COLO829 (cell line): ENCODE measurements at regions not wholly inside any gene's neighbourhood (a gene's known extent, or its start where the extent isn't known, plus 50 kb on each side); places are given as distances from the start of the nearest gene placed in this dataset.
"Not testable (repeated sequence)": the region's sequence is repeated elsewhere in the genome, so short reads cannot be mapped to it uniquely, and the experiment has no call there.

Experiments used
- DNase-seq: peaks from one replicate; pipeline ENCODE4 v3.0.0; 2012; ENCODE audit warnings: low spot score

GRCh38 chr18:30828700-30829099, 213.8 kb downstream of the DSC3 start:
- DNase-seq, result no peak

GRCh38 chr18:30819619-30820018, 222.9 kb downstream of the DSC3 start:
- DNase-seq, result no peak

- no peak for DNase-seq
Measured at GRCh38 chr18:30814446-30814845, 228.1 kb downstream of the DSC3 start.

- no peak for DNase-seq
Measured at GRCh38 chr18:30811580-30811979, 231.0 kb downstream of the DSC3 start.

- DNase-seq, result no peak
Measured at GRCh38 chr18:30810580-30810979, 232.0 kb downstream of the DSC3 start.

- DNase-seq, result no peak
Measured at GRCh38 chr18:30806823-30807222, 235.7 kb downstream of the DSC3 start.

GRCh38 chr18:30800800-30801199, 241.7 kb downstream of the DSC3 start:
- DNase-seq, result no peak

GRCh38 chr18:30792051-30792450, 250.5 kb downstream of the DSC3 start:
- DNase-seq, result no peak

- not testable (repeated sequence) for DNase-seq
Measured at GRCh38 chr18:30788411-30788991, 254.0 kb downstream of the DSC3 start.

GRCh38 chr18:30787410-30787809, 255.1 kb downstream of the DSC3 start:
- no peak for DNase-seq

GRCh38 chr18:30781601-30782000, 260.9 kb downstream of the DSC3 start:
- no peak for DNase-seq

GRCh38 chr18:30775629-30776028, 266.9 kb downstream of the DSC3 start:
- no peak for DNase-seq

GRCh38 chr18:30772170-30772569, 270.4 kb downstream of the DSC3 start:
- not testable (repeated sequence) for DNase-seq

GRCh38 chr18:30766053-30766452, 276.5 kb downstream of the DSC3 start:
- no peak for DNase-seq

GRCh38 chr18:30765247-30765646, 277.3 kb downstream of the DSC3 start:
- no peak for DNase-seq

- no peak for DNase-seq
Measured at GRCh38 chr18:30763902-30764350, 278.6 kb downstream of the DSC3 start.

- DNase-seq, result no peak
Measured at GRCh38 chr18:30754846-30755245, 287.7 kb downstream of the DSC3 start.

GRCh38 chr18:30748541-30748940, 294.0 kb downstream of the DSC3 start:
- DNase-seq, result no peak

- DNase-seq, result no peak
Measured at GRCh38 chr18:30746224-30746623, 296.3 kb downstream of the DSC3 start.

- DNase-seq, result no peak
Measured at GRCh38 chr18:30743033-30743432, 299.5 kb downstream of the DSC3 start.

- DNase-seq, result no peak
Measured at GRCh38 chr18:30730915-30731314, 311.6 kb downstream of the DSC3 start.

- no peak for DNase-seq
Measured at GRCh38 chr18:30727849-30728248, 314.7 kb downstream of the DSC3 start.

GRCh38 chr18:30713299-30713698, 329.2 kb downstream of the DSC3 start:
- DNase-seq, result no peak

GRCh38 chr18:30712383-30712782, 330.2 kb downstream of the DSC3 start:
- no peak for DNase-seq

GRCh38 chr18:30709595-30709994, 332.9 kb downstream of the DSC3 start:
- DNase-seq, result no peak
